NOMO-1 treated with dmso at 0.1 percent for 144 hours (cell line): ENCODE measurements at regions not wholly inside any gene's neighbourhood (a gene's known extent, or its start where the extent isn't known, plus 50 kb on each side); places are given as distances from the start of the nearest gene placed in this dataset.

Experiments
- DNase-seq: peaks from one replicate; lab custom pipeline; 2025; ENCODE audit not compliant: unreplicated experiment; lab: John Stamatoyannopoulos, UW

DNA sequence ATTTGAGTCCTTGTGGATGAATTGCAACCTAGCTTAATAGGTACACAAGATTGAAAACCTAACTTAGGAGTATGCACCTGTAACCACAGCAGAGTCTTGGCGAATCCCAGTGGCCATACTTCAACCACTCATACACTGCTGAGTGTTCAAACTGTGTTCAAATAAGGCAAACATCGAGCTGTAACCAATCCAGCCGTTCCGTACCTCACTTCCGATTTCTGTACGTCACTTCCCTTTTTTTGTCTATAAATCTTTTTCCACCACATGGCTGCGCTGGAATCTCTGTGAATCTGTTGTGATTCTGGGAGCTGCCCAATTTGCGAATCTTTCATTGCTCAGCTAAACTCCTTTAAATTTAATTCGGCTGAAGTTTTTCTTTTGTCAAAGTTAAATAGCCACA, 190.6 kb downstream of the MAF start:
- DNase-seq, result peak; percentile 8

DNA sequence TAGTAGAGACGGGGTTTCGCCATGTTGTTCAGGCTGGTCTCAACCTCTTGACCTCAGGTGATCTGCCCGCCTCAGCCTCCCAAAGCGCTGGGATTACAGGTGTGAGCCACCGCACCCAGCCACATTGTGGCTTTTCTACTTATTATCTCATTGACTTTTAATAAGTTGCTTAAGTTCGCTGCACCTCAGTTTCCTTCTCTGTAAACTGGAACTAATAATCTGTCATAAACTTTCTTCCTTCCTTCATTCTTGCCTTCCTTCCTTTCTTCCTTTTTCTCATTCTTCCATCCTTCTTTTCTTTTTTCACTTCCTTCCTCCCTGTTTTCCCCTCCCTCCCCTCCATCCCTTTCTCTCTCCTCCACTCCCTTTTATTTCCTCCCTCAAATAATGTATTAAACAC, 192.2 kb downstream of the MAF start:
- no peak for DNase-seq

DNA sequence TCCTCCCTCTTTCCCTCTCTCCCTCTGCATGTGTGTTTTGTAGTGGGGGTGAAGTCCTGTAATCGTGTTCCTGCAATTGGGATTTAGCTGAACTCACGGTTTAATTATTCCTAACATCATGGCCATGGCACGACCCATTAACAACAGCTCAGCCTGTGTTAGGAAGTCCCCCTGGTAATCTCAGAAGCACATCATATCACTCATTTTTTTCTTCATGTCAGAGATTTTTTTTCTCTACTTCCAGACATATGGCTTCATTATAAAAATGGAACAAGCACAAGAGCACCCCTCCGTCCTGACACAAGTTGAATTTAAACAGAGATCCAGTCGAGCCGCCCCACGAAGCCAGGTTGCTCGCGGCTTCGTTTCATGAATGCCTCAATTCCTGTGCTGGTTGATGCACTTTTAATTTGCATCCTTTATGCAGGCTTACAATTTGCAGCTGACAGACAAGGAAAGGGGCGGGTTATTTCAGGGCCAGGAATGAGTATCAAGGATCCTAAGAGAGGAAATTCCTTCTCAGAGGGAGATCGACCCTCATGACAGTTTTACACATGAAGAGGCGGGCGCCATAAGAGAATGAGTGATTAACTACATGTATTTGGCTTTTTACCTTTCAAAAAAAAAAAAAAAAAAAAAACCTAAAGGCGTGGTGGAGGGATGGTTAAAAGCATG, 192.9 kb downstream of the MAF start:
- no peak for DNase-seq

DNA sequence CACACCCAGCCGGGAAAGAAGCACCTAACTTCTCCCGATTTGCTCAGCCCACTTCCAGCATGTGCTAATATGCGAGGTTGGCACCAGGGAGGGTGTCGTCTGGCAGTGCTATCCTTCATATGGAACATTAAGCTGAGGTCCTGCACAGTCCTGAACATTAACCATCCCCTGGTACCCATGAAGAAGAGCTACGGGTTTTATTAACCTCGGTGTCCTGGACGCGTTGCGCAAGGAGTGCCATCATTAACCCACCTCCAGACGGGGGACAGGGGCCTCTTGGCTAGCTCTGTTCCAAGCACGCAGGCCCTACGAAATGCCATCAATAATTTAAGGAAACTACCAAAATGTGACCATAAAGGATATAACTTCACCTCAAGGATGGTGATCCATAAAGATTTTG, 193.5 kb downstream of the MAF start:
- no peak for DNase-seq

DNA sequence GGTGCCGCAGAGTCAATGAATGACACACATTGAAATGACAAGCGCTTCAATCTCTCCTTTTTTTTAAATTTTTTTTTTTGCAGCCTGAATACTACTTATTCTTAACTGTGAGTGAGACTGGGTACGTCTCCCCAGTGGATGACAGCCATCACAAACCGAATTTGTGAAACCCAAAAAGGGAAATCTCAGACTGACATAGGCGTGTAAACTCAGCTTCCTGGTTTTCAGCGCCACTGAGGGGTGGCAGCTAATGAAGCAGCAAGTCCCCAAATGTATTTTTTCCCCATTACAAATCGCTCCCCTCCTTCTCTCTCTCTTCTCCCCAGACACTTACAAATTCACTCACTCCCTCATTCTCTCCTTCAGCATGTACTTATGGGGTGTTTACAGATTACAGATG, 196.0 kb downstream of the MAF start:
- DNase-seq, result no peak

DNA sequence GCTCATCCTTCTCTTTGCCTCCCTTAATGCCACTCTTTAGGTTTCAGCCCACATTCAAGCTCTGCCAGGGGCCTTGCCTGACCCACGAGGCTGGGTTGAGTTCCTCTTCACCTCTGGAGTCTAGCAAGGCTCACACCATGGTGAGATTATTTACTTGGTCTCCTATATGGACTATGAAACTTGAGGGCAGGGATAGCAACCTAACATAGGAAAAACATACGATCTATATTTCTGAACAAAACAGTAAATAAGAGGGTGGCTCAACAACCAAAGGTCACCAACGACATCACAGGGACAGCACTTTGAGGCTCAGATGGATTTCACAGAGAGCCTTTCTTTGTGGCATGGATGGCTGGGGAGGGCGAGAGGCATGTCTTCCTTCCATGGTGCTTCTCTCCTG, 197.0 kb downstream of the MAF start:
- no peak for DNase-seq

DNA sequence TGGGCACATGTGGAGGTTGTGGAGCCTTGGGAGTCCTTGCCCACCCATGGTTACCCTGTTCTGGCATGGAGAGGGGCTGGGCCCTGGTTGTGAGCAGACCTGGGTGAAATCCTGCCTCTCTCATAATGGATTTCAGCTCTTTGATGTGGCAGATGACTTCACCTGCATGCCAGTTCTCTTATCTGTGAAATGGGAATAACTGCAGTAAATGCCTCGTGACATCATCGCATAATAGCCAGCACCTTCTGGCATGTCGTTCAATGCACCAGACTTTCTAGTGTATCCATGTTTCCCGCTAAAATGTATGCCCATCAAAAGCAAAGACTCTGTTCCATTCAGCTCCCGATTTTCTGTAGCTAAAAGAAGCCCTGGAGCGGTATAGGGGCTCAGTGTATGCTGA, 197.6 kb downstream of the MAF start:
- DNase-seq, result no peak

DNA sequence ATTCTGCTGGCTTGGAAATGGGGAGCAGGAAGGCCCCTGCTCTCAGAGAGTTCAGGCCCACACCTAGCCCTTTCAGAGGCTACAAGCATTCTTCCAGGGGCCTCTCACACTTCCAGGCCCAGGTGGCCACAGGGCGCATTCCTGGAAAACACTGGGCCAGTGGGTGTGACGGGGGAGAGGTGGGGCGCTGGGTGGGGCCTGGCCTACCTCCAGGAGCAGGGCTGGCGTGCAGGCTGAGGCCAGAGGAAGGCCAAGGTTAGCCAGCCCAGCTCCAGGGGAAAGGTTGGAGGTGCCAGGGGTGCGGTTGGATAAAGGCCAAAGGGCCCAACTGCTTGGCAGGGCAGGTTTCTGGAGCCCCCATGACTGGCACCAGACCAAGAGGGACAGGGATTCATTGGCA, 198.2 kb downstream of the MAF start:
- DNase-seq, result no peak

DNA sequence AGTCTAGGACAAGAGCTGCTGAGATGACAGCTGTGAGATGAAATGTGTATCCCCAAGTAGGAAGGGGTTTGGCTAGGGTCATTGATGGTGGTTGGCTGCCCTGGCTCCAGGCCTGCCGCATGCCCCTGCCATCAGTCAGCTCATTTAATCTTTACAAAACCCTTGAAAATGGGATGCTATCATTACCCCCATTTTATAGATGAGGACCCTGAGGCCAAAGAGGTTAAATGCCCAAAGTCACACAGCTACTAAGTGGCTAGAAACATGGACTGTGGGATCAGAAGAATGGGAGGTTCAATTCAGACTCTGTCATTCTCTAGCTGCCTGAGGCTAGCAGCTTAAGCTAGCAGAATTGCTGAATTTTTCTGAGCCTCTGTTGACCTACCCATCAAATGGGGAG, 198.8 kb downstream of the MAF start:
- DNase-seq, result no peak

DNA sequence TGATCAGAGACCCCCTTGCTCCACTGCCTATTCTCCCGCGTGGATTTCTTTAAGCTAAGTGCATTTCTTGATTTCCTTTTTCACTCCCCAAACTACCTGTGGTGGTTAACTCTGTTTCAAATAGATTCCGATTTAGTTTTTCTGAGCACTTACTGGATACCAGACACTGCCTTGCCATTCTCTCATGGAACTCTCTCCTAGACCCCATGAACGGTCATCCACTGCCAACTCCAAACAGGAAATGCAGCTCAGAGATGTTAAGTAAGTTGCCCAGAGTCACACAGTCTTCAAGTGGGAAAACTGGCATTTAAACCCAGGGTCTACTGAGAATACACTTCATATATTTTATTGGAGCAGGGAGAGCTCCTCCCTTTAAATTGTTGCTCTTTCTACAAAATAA, 199.4 kb downstream of the MAF start:
- no peak for DNase-seq

DNA sequence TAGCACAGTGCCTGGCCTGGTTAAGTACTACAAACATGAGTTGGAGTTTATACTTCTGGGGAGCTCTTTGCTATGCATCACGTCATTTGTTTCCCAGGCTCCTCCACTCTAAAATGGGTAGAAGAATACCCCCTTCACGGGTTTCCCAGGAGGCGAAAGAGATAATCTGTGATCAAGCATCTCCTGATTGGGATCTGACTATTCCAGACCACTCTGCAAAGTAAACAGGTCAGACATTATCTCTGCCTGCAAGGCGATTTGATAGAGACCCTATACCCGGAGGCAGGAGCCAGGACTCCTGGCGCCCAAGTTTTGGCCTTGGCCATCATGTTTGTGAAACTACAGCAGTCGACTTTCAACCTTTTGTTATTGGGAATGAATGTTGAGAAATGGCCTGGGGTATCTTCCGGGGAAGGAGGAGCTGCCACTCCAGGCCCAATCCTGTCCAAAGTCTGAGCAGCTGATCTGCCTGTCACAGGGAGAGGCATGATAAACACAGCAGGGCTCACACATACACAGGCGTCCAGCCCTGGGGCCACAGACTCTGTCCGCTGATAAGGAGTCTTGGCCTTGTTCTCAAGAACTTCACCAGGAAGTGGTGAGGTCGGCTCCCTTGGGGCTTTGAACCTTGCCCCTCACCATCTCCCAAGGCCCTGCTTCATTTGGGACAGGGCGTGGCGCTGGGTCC, 199.9 kb downstream of the MAF start:
- DNase-seq, result no peak

DNA sequence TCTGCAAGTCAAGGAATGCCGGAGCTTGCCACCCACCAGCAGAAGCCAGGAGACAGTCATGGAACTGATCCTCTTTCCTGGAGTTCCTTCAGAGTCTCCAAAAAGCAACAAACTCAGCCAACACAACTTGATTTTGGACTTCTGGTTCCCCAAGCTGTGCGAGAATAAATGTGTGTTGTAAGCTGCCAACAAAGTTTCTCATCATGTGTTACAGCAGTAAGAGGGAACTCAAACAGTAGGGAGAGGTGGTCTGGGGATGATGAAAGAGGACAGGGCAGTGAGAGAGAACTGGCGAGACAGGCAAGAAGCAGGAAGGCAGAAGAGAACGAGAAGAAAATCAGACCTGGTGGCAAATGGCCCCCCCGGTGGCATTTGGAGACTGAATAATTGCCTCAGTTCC, 204.9 kb downstream of the MAF start:
- no peak for DNase-seq

DNA sequence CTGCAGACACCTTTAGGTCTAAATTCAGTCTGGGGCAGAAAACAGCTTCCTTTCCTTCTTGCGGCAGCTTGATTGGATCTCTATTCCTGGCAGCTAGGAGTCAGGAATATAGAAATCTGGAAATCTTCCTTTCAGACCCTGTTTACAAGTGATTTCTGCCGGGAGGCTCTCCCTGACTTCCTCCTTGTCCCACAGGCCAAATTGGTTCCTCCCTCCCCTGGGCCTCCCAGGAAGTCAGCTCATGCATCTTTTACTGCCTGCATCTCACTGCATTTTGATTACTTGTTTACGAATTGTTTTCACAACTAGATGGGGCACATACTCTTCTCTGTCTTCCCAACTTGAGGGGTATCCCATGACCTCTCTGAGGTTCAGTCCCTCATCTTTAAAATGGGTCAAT, 206.3 kb downstream of the MAF start:
- DNase-seq, result no peak

DNA sequence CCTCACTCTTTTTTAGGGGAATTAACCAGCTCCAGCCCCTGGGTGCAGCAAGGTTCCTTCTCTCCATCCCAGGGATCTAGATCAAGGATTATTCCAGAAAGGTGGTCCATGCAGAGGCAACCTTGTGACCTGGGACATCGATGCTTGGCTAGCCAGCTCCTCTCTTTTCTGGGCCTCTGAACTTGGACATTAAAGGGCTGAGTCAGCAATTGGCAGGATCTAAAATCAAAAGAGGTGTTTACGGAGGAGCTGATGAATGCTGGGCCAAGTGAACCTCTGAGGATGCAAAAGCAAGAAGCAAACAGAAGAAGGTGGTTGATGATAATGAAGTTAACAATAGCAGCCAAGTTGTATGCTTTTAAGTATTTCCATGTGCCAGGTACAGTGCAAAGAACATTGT, 207.0 kb downstream of the MAF start:
- DNase-seq, result no peak

DNA sequence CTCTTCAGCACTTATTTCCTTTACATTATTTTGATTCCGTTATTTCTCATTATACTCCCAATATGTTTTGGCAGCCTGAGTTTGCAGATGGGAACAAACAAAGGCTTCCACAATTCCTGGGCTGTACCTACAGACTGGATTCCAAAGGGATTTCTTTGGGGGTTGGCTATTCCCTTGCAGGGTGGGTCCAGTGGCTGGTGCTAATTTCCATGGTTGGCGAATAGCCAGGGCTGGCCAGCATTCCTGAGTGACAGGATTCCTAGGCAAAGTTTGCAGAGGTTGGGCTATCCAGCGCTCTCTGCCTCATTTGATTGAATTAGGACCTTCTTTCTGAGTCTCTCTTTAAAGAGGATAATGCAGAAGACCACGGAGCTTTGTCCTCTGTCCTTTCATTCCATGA, 207.4 kb downstream of the MAF start:
- DNase-seq, result no peak

DNA sequence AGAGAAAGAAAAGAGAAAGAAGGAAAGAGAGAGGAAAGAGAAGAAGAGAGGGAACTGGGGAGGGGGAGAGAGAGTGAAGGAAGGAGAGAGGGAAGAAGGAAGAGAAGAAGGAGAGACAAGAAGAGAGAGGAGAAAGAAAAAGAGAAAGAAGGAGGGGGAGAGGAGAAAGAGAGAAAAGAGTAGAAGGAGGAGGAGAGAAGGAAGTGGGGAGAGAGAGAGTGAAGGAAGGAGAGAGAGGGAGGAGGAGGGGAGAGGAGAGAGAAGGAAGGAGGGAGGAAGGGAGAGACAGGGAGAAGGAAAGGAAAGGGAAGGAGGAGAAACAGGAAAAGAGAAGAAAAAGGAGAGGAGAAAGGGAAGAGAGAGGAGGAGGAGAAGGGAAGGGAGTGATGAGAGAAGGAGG, 208.5 kb downstream of the MAF start:
- no peak for DNase-seq

DNA sequence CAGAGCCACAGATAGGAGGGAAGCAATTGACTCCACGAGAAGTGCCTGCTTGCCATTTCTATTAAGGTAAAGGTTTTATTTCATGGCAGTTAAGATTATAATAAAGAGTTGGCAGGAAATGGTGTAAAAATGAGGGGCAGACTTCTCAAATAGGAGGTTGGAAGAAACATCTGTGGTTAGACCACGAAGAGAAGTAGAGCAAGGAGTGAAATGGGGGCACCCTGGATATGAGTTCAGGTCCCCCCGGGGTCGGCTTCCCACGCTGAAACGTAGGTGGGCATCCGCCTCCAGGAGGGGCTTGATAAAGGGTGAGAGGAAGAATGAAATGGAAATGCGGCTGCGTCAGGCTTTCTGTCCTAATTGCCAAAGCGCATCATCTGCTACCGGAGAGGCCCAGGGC, 209.1 kb downstream of the MAF start:
- no peak for DNase-seq

DNA sequence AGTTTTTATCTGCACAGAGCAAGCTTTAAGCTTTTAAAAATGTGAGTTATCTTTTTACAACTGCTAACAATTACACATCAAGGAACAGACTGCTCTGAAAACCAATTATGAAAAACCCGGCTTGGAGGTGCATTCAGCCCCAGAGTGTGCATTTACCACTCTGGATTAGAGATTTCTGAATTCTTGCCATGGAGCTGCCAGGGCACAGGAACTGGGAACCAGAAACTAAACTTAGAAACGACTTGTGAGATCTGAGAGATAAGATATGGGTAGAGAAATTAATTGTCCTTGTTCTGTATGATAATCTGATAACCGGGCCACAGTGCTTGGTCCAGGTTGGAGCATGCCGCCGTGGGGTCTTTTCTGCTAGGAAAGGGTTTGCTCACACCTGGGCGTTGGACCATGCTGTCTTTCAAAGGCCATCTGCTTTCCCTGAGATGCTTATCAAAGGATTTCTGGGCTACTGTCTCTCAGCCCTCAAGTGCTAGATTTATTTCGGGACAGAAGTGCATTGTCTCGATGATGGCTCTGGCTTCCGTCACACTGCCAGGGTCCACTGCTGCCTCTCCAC, 210.0 kb downstream of the MAF start:
- no peak for DNase-seq

DNA sequence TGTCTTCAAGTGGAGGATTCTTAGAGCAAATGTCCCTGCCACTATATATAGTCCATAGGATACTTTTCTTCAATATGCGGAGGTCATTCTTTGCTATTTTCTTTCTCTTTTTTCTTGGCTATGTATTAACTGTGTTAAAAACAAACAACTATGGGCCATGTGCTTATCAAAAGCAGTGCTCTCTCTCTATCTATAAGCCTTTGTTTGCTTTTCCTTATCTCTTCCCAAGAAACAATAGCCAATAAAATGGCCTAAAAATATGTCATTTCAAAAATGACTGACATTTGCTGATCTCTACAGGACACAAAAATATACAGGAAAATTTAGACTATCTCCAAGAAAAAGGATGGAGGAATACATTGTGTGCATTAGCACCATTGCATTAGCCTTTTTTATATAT, 212.1 kb downstream of the MAF start:
- DNase-seq, result no peak

DNA sequence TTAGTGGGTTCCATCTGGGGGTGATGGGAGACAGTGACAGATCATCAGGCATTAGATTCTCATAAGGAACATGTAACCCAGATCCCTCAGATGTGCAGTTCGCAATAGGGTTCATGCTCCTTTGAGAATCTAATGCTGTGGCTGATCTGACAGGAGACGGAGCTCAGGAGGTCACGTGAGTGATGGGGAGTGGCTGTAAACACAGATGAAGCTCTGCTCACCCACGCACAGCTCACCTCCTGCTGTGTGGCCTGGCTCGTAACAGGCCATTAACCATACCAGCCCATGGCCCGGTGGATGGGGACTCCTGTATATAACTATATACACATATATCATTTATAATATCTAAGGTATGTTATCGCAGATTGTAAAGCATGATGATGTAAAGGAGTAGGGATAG, 214.2 kb downstream of the MAF start:
- no peak for DNase-seq

DNA sequence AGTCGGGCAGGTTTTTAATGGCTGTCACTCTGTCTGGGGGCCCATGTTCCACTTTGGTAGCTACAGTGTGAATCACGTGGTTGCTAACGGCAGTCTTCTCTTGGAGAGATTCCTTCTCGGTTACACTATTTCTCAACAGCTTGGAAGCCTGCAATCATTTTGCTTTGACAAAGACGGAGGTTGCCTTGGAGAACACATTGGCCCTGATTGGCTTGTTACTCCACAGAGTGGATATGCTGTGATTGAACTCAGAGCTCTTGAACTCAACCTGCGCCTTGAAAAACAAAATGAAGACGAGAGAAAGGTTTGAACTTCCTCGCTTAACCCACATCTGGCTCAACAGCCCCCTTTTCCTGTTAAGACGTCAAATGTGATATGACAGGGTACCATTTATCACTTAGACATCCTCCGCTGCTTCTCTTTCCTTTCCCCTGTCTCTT, 218.9 kb downstream of the MAF start:
- no peak for DNase-seq

DNA sequence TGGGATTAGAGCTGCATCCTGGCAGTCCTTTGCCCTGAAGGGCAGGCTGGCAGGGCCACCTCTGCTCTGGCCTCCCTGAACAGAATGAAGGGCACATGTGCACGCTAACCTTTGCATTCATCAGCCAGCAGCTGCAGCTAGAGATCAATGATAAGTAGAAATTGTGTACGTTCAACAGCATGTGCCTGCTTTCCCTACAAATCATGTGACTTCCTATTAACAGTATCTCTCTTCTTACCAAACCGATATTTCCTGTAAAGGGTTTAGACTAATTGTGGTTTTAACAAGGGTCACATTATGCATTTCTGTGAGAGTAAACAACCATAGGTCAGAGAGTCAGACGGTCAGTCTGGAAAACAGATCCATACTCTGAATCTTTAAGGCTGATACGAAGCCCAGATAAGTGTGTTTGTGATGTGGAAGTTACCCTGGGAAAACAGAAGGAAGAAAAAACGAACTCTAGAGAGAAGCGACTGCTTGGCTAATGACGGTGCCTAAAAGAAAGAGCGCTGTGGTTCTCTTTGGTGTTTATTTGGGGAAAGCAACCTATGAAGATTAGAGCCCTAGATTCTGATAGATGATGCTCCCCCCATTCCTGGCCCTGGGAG, 219.4 kb downstream of the MAF start:
- no peak for DNase-seq
